ENCODE measurements at regions not wholly inside any gene's neighbourhood (a gene's known extent, or its start where the extent isn't known, plus 50 kb on each side); places are given as distances from the start of the nearest gene placed in this dataset.

DNA sequence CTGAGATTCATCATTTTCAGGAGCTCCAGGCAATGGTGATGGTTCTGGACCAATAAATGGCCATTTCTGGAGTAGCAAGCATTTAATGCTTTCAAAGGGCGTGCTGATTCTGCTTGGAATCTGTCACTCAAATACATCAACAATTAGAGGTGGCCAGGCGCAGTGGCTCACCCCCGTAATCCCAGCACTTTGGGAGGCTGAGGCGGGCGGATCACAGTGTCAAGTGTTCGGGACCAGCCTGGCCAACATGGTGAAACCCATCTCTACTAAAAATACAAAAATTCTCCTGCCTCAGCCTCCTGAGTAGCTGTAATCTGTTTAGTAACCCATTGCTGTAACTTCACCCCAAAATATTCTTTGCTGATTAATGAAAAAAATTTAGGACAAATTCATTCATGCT is 1574.2 kb downstream of the EFNB2 start:
- TF ChIP-seq, protein P1, sequence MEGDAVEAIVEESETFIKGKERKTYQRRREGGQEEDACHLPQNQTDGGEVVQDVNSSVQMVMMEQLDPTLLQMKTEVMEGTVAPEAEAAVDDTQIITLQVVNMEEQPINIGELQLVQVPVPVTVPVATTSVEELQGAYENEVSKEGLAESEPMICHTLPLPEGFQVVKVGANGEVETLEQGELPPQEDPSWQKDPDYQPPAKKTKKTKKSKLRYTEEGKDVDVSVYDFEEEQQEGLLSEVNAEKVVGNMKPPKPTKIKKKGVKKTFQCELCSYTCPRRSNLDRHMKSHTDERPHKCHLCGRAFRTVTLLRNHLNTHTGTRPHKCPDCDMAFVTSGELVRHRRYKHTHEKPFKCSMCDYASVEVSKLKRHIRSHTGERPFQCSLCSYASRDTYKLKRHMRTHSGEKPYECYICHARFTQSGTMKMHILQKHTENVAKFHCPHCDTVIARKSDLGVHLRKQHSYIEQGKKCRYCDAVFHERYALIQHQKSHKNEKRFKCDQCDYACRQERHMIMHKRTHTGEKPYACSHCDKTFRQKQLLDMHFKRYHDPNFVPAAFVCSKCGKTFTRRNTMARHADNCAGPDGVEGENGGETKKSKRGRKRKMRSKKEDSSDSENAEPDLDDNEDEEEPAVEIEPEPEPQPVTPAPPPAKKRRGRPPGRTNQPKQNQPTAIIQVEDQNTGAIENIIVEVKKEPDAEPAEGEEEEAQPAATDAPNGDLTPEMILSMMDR (tag by site-specific recombination; IDR thresholded peaks at IDR 0.05): no peak
- TF ChIP-seq ZBTB1 (tag by site-specific recombination; IDR thresholded peaks at IDR 0.05) (no peak), ZNF366 (tag by site-specific recombination; conservative IDR thresholded peaks at IDR 0.05) (no peak), YY1 (tag by site-specific recombination; IDR thresholded peaks at IDR 0.05) (no peak), ZNF24 (tag by site-specific recombination; IDR thresholded peaks at IDR 0.05) (no peak), ZNF416 (tag by site-specific recombination; IDR thresholded peaks at IDR 0.05) (no peak), ZSCAN30 (tag by site-specific recombination; IDR thresholded peaks at IDR 0.05) (no peak)
- TF ChIP-seq, protein P2, sequence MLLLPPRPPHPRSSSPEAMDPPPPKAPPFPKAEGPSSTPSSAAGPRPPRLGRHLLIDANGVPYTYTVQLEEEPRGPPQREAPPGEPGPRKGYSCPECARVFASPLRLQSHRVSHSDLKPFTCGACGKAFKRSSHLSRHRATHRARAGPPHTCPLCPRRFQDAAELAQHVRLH (tag by site-specific recombination; IDR thresholded peaks at IDR 0.05): no peak
- TF ChIP-seq, protein P3, sequence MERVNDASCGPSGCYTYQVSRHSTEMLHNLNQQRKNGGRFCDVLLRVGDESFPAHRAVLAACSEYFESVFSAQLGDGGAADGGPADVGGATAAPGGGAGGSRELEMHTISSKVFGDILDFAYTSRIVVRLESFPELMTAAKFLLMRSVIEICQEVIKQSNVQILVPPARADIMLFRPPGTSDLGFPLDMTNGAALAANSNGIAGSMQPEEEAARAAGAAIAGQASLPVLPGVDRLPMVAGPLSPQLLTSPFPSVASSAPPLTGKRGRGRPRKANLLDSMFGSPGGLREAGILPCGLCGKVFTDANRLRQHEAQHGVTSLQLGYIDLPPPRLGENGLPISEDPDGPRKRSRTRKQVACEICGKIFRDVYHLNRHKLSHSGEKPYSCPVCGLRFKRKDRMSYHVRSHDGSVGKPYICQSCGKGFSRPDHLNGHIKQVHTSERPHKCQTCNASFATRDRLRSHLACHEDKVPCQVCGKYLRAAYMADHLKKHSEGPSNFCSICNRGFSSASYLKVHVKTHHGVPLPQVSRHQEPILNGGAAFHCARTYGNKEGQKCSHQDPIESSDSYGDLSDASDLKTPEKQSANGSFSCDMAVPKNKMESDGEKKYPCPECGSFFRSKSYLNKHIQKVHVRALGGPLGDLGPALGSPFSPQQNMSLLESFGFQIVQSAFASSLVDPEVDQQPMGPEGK (tag by site-specific recombination; IDR thresholded peaks at IDR 0.05): no peak
